Heart left ventricle (tissue), 16 donors: ENCODE measurements at regions not wholly inside any gene's neighbourhood (a gene's known extent, or its start where the extent isn't known, plus 50 kb on each side); places are given as distances from the start of the nearest gene placed in this dataset.

Experiments used
- ATAC-seq, 4 donors: fragments of 200-7000 bp; cut with Tn5 transposase; one replicate each; pipeline ENCODE4 v1.9.1; 2020 to 2022; ENCODE audit warnings: moderate library complexity in 4 of 4, mild to moderate bottlenecking in 3 of 4, moderate number of reproducible peaks in 1 of 4
- DNase-seq, 5 donors: peaks; one replicate each; pipeline ENCODE4 v3.0.0-alpha.2; 2020
- H3K27ac ChIP-seq, 12 donors: fragments of 200-600 bp; sonication (generic) in 4 of 12; one replicate each; pipeline versions ENCODE4 v1.5.0 to v1.8.0; 2016 to 2022; ENCODE audit warnings: mild to moderate bottlenecking in 2 of 12
- H3K27me3 ChIP-seq, 9 donors: fragments of 200-600 bp; sonication (generic) in 2 of 9; one replicate each; pipeline versions ENCODE4 v1.5.1 to v1.8.0; 2016 to 2022; ENCODE audit warnings: mild to moderate bottlenecking in 3 of 9
- H3K36me3 ChIP-seq, 9 donors: fragments of 200-600 bp; sonication (generic) in 2 of 9; one replicate each; pipeline versions ENCODE4 v1.5.0 to v1.8.0; 2018 to 2022; ENCODE audit warnings: mild to moderate bottlenecking in 2 of 9
- H3K4me1 ChIP-seq, 12 donors: fragments of 200-600 bp; sonication (generic) in 4 of 12; one replicate each; pipeline versions ENCODE4 v1.5.0 to v1.8.0; 2016 to 2022; ENCODE audit warnings: mild to moderate bottlenecking in 3 of 12
- H3K4me3 ChIP-seq, 12 donors: fragments of 200-600 bp; sonication (generic) in 4 of 12; one replicate each; pipeline versions ENCODE4 v1.5.0 to v1.8.0; 2017 to 2022; ENCODE audit warnings: mild to moderate bottlenecking in 9 of 12, moderate library complexity in 4 of 12
- H3K9me3 ChIP-seq, 12 donors: fragments of 200-600 bp; sonication (generic) in 4 of 12; one replicate each; pipeline versions ENCODE4 v1.5.0 to v1.8.0; 2016 to 2022; ENCODE audit warnings: mild to moderate bottlenecking in 1 of 12
- CTCF ChIP-seq, 12 donors: fragments of 200-600 bp; sonication (generic) in 4 of 12; IDR thresholded peaks; one replicate each; pipeline versions ENCODE4 v1.5.0 to v1.8.0; 2018 to 2022; ENCODE audit warnings: antibody characterized with exemption in 12 of 12, mild to moderate bottlenecking in 5 of 12
- POLR2A ChIP-seq, 2 donors: fragments of 450-650 bp; IDR thresholded peaks; one replicate each; pipeline ENCODE4 v1.6.1; 2017; ENCODE audit warnings: antibody characterized with exemption in 2 of 2, mild to moderate bottlenecking in 2 of 2, moderate library complexity in 2 of 2
- WGBS, 4 donors: extraction: QIAGEN DNeasy Blood & Tissue Kit in 2 of 4; methylation state at CpG; one replicate each; pipeline versions ENCODE4 v1.1.5 to v1.1.7; 2013 to 2018; 5-methylcytosine and 5-hydroxymethylcytosine counted together
- intact Hi-C, 10 donors: fragments of 100-400 bp; cut with DNase I; formaldehyde crosslinking; loops; one replicate each; pipeline versions ENCODE4 v1.11.1 to v1.14.2; 2022
- donor health status: ischemic (EF 13 %, LVEDD 7.1; RV severe dilation, severe dysfunction).
- donor health status: healthy with polysubstance abuse.
- donor health status: DM: no; HTN: yes; CAD: no.
- donor health status: DM: no; HTN: no; CAD: no.
- donor health status: ischemic (EF 25% LVEDD 6.9; RV normal size, moderate dysfunction).
- donor health status: ischemic (EF 25% LVEDD 5.7; RV mildly dilated, moderate dysfunction).
- donor health status: healthy.
- donor health status: DM: yes; HTN: yes; CAD: no.
- donor health status: ischemic (EF 35%, LVEDD 5.7; RV mildly dilated, moderate dysfunction).
- donor health status: nonischemic (EF 11% LVEDD 7.7; RV severe dilation, severe dysfunction).
- donor health status: DM: yes; HTN: yes; CAD: no.
- donor health status: PGD.
- donor health status: ischemic (EF 29% LVEDD 5.4; RV normal size, mild dysfunction).
- donor health status: nonischemic (EF 23%, LVEDD 6.1; RV moderate dilation, normal function).

- Histone ChIP-seq H3K4me3 (no peak overlapping the region), H3K27me3 (peaks cover 0 to 6% (median 0%) of the 10 kb centered on the region in 9 donors), H3K4me1 (peaks cover 0 to 33% (median 20%) of the 10 kb centered on the region in 12 donors), H3K9me3 (peaks cover 0 to 22% (median 4%) of the 10 kb centered on the region in 12 donors), H3K36me3 (no peaks in the 10 kb centered on the region), H3K27ac (no peak overlapping the region)
- TF ChIP-seq POLR2A (IDR thresholded peaks at IDR 0.05) (no peak), CTCF (IDR thresholded peaks at IDR 0.05) (no peak)
- 96 to 98% (median 97%) methylated on average over 11 of the region's 11 CpGs for WGBS, 4 donors
- no peak for DNase-seq
- ATAC-seq = no peak
- intact Hi-C loops = loop anchor here in 5 of 10 donors (10.0 kb wide), 4 partner anchors 407 to 1123 kb away; no protein-coding TSS in a partner anchor
These were observed 413.5 kb upstream of the HS6ST1 start for GRCh38 chr2:128731994-128732650.

GRCh38 chr2:128732976-128733431, 414.3 kb upstream of the HS6ST1 start:
- intact Hi-C loops = loop anchor here in 5 of 10 donors (10.0 kb wide), 4 partner anchors 408 to 1122 kb away; no protein-coding TSS in a partner anchor

GRCh38 chr2:128733450-128733849, 414.8 kb upstream of the HS6ST1 start:
- ATAC-seq (no peak), DNase-seq (no peak)
- H3K4me1 ChIP-seq = peaks cover 0 to 35% (median 20%) of the 10 kb centered on the region in 12 donors
- peaks cover 0 to 6% (median 0%) of the 10 kb centered on the region in 9 donors for H3K27me3 ChIP-seq
- no peak for TF ChIP-seq POLR2A (IDR thresholded peaks at IDR 0.05)
- TF ChIP-seq CTCF (IDR thresholded peaks at IDR 0.05) = no peak
- intact Hi-C loops = loop anchor here in 5 of 10 donors (10.0 kb wide), 4 partner anchors 409 to 1121 kb away; no protein-coding TSS in a partner anchor
- peaks cover 0 to 16% (median 3%) of the 10 kb centered on the region in 12 donors for H3K9me3 ChIP-seq
- 80 to 90% (median 86%) methylated on average over 5 of the region's 5 CpGs for WGBS, 4 donors
- H3K27ac ChIP-seq = no peak overlapping the region
- no peak overlapping the region for H3K4me3 ChIP-seq
- no peaks in the 10 kb centered on the region for H3K36me3 ChIP-seq

More at GRCh38 chr2:128732976-128733431, 414.3 kb upstream of the HS6ST1 start:
- ATAC-seq (peak in 2 of 4 donors; percentile 41 to 68), DNase-seq (no peak)
- H3K9me3 ChIP-seq = peaks cover 0 to 20% (median 4%) of the 10 kb centered on the region in 12 donors
- H3K27me3 ChIP-seq = peaks cover 0 to 6% (median 0%) of the 10 kb centered on the region in 9 donors
- H3K27ac ChIP-seq = no peak overlapping the region
- H3K4me3 ChIP-seq = no peak overlapping the region
- H3K36me3 ChIP-seq = no peaks in the 10 kb centered on the region
- TF ChIP-seq CTCF (IDR thresholded peaks at IDR 0.05) (no peak), POLR2A (IDR thresholded peaks at IDR 0.05) (no peak)
- 70 to 77% (median 74%) methylated on average over 4 of the region's 4 CpGs for WGBS, 4 donors
- peaks cover 0 to 35% (median 20%) of the 10 kb centered on the region in 12 donors for H3K4me1 ChIP-seq
